HG03135 (cell line): ENCODE measurements at regions not wholly inside any gene's neighbourhood (a gene's known extent, or its start where the extent isn't known, plus 50 kb on each side); places are given as distances from the start of the nearest gene placed in this dataset.
A peak's percentile ranks its signal among the peaks of the same experiment; 100 is the strongest.
"Not testable (repeated sequence)": the region's sequence is repeated elsewhere in the genome, so short reads cannot be mapped to it uniquely, and the experiment has no call there.

Experiments used
- ATAC-seq: cut with Tn5 transposase; IDR thresholded peaks from one replicate; pipeline ENCODE4 v1.9.1; 2021; ENCODE audit warnings: mild to moderate bottlenecking, moderate library complexity; ENCODE audit not compliant: unreplicated experiment

DNA sequence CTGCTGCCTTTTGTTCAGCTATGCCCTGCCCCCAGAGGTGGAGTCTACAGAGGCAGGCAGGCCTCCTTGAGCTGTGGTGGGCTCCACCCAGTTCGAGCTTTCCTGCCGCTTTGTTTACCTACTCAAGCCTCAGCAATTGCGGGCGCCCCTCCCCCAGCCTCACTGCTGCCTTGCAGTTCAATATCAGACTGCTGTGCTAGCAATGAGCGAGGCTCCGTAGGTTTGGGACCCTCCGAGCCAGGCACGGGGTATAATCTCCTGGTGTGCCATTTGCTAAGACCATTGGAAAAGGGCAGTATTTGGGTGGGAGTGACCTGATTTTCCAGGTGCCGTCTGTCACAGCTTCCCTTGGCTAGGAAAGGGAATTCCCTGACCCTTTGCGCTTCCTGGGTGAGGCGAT lies 51.9 kb downstream of the DIPK2A start:
- not testable (repeated sequence) for ATAC-seq

GRCh38 chr3:144028798-144029411 lies 57.3 kb downstream of the DIPK2A start:
- ATAC-seq, result peak; percentile 85

- ATAC-seq, result no peak
Observed at GRCh38 chr3:144029769-144030168, 58.1 kb downstream of the DIPK2A start.

DNA sequence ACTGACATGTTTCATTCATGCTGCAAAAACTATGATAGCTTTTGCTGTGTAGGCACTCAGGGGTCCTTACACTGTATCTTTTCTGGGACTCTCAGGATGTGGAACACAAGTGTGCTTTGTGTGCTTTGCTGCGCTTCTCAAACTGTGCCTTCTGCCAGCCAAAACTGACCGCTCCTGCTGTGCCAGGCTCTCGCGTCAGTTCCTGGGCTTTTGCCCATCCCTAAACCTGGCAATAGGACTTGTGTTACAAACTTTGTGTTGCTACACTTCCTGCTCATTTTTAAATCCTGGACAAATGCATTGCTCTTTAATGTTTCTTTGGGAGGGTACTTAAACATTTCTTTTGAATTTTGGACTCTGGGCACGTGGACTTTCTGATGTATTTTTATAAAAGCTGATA lies 60.3 kb downstream of the DIPK2A start:
- ATAC-seq, result no peak

DNA sequence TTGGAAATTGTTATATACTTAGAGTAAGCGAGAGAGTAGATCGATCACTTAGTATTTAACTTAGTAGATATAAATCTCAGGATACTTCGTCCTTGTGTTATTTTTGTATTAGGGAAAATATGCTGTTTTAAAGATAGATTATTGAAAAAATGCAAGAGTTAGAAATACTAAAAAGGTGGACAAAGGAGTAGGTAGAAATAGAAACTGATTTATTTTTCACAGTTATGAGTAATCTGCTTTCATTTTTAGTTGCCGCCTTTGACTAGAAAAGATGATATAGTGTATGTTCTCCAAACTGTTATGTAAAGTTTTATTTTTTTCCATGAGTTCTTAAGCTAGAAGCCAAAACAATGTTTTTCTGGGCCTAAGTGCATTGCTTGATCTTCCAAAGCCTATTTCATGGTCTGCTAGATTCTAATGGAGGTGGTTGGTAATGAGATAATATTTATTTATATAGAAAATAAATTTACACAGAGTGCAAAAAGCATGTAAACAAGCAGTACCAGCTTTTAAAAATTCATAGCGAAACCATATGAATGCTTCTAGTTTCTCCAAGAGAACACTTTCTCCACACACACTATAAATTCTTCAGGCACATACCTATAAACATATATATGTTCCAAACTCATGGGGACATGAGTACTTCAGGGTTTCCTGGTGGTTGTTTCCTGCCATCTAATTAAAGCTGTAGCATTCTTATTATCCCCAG lies 61.1 kb downstream of the DIPK2A start:
- ATAC-seq, result peak; percentile 75

DNA sequence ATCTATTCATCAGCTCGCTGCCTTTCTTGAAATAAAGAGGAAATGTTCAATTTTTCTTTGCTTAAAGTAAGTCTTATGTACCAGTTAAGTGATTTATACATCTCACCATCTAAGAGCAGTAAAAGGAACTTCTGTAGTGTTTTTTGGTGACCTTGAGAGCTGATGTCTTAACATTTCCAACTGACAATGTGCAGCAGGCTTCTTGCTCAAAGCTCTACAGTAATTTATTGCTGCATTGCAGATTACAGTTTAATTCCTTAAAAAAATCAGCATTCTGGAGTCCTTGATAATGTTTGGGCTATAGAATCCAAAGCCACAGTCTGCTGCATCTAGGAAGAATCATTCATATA lies 61.6 kb downstream of the DIPK2A start:
- ATAC-seq, result no peak

- ATAC-seq, result no peak
Observed at GRCh38 chr3:144033863-144034262, 62.2 kb downstream of the DIPK2A start.

DNA sequence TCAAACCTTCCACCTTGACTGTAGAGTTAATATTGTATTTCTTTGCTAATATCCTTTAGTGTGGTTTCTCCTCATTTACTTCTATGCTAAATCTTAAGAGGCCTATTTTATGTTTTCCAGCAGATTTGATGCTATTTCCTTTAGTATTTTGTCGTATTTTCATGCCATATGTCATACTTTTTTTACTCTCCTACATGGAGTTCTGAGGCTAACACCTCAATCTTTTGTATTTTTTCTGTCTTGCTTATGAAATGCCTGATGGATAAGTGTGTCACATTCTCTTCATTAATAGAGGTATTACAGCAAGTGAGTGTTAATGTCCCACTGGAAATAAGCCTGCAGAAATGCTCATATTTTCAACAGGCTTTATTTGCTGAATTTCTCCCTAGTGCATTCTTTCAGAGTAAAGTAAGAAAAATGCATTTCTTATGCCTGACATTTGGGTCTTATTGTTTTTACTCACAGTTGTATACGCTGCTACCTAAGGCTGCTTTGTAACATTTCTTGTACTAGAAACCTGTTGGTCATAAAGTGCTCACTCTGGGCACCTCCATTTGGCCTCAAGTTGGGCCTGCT lies 63.2 kb downstream of the DIPK2A start:
- ATAC-seq, result no peak

DNA sequence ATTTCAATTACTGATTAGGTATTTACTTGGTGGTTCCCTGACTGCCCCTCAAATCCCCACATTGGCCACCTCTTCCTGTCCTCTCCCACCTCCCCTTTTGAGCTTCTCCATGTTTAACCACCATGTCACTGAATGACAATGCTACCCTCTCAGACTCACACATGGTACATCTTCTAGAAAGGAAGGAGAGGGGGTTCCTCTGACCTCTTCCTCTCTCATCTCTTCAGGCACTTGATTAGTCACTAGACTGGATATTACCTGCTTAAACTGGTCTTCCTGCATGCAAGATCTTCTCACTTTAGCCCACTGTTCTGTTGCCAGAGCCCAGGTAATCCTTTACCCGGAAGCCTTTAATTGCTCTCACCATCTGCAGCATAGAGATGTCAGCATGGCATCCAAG lies 64.9 kb downstream of the DIPK2A start:
- ATAC-seq, result no peak

GRCh38 chr3:144039661-144040060 lies 68.0 kb downstream of the DIPK2A start:
- ATAC-seq, result no peak

DNA sequence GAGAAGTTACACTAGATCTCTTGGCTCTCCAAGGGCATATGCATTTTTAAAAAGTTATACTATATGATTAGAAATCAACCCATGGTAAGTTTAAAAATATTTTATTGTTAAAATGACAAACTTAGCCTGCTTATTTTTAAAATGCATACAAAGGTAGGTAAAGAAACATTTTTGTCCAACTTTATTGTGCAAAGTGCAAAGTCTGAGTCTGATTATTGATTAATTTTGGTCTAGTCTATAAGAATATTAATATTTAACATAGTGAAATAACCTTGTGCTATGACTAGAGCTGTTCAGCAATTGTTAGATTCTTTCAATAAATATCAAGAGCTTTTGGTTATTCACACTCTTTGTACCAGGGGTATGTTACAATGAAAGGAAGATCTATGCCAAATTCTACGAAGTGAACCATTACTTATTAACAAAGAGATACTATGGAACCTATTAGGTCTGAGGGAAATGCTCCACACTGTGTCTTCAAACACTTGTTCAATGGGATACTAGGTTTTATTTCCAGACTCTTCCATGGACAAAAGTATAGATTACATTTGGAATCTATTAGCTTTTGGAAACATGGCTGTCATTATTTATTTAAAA lies 70.4 kb downstream of the DIPK2A start:
- ATAC-seq, result no peak

DNA sequence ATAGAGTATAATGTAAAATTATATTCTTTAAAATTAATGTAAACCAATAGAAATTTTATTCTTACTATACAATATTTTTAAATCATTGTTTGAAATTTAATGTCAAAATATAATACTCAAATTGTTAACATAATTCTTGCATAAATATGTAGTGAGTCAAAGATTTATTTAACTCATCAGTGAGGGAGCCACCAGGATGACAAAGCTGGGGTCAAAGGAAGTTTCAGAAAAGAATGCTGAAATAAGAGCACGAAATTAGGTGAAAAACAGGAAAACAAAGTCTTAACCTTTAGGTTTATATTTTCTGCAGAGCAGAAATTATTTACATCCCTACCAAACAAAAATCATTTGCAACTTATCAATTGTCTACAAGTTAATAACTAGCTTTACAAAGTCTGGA lies 74.1 kb downstream of the DIPK2A start:
- ATAC-seq, result no peak

DNA sequence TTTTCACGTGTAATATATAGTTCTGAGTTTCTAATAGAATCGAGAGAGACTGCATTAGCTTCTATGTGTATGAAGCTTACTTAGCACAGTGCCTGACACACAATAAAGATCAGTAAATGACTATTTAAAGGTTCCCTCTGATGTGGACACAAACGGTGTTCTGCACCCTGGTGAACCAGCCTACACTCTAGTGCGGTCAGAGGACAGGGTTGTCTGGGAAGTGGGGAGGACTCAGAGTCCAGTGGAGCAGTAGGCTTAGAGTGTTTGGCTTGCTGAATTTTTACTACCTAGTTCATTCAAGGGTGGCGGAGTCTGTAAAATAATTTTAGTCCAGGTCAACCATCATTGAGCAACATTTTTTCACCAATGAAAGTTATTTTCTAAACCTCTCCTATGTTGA lies 77.8 kb downstream of the DIPK2A start:
- no peak for ATAC-seq

DNA sequence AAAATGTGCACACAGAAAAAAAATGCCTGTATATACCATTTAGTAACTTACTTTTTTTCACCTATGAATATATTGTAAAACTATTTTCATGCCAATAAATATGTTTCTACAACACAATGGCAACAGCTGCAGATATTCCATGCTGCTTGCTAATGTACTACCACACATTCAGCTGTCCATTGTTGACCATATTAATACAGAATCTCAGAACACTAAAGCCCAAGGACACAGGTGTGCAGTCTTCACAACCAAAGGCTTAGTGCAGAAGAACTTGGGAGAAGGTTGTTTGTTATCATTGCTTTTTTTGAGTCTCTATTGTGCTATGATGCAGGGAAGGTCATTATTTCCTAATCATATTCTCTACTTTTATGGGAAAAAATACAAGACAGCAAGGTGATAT lies 79.6 kb downstream of the DIPK2A start:
- ATAC-seq, result no peak

DNA sequence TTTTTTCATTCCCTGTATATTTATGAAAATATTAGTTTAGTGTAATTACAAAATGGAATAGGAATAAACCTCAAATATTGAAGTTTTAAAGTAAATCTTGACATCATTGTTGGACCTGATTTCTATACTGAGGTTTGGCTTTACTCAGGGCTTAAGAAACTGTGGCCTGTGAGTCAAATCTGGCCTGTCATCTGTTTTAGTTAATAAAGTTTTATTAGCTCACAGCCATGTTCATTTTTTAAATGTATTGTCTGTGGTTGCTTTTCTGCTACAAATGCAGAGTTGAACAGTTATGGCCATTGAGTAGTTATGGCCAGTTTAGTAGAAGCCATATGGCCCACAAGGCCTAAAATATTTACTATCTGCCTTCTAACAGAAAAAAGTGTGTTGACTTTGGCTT lies 80.7 kb downstream of the DIPK2A start:
- no peak for ATAC-seq

GRCh38 chr3:144053121-144053520 lies 81.5 kb downstream of the DIPK2A start:
- no peak for ATAC-seq

GRCh38 chr3:144054766-144055165 lies 83.1 kb downstream of the DIPK2A start:
- no peak for ATAC-seq

GRCh38 chr3:144055604-144056003 lies 84.0 kb downstream of the DIPK2A start:
- no peak for ATAC-seq

DNA sequence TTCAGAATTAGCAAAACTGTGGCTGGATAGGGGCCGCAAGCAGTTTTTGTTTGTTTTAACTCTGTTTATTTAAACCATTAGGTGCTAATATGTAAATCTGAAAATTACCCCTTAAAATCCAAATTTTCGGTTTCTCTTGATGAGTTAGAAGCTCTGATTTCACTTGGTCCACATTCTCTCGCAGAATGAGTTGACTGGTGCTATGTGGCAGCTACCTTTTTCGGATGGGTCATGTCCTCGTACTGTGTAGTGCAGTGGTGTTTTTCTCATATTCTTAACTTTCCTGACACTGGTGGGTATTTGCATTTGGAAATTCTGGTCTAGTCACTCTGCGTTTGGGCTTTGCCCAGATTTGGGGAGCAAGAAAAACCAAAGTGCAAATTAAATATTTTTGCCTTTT lies 87.1 kb downstream of the DIPK2A start:
- no peak for ATAC-seq

- ATAC-seq, result no peak
Observed at GRCh38 chr3:144059481-144059880, 87.9 kb downstream of the DIPK2A start.

GRCh38 chr3:144060881-144061280 lies 89.3 kb downstream of the DIPK2A start:
- no peak for ATAC-seq

DNA sequence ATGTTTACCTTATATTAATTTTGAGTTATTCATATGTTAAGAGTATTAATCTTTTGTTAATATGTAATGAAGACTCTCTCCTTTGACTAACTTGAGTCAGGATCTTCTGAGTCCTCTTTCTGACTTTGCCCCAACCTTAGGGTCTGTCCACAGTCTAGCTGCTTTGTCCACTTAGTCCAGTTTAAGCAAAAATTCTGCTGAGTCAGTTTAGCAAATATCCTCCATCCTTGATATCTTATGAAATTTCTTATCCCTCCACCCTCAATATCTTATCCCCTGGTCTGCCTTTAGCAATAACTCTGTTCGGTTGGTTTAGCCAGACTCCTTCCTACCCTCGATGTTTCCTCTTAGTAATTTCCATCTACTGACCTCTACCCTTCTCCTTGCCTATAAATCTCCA lies 91.7 kb downstream of the DIPK2A start:
- no peak for ATAC-seq
